Activated T-cell treated with anti-CD3 and anti-CD28 coated beads, Interleukin-2, amount 50 U/mL, for 24 hours (primary cell): ENCODE measurements at regions not wholly inside any gene's neighbourhood (a gene's known extent, or its start where the extent isn't known, plus 50 kb on each side); places are given as distances from the start of the nearest gene placed in this dataset.
"Not testable (repeated sequence)": the region's sequence is repeated elsewhere in the genome, so short reads cannot be mapped to it uniquely, and the experiment has no call there.

Experiments
- DNase-seq: peaks from one replicate; pipeline ENCODE4 v3.0.0-alpha.2; 2020
- H3K27ac Mint-ChIP-seq: 2 replicates; pipeline ENCODE4 v1.8.0; 2020; ENCODE audit warnings: mild to moderate bottlenecking, mixed read lengths
- H3K27me3 Mint-ChIP-seq: 2 replicates; pipeline ENCODE4 v1.8.0; 2020; ENCODE audit warnings: mixed read lengths
- H3K36me3 Mint-ChIP-seq: 2 replicates; pipeline ENCODE4 v1.8.0; 2020; ENCODE audit warnings: low read depth, mixed read lengths
- H3K4me1 Mint-ChIP-seq: 2 replicates; pipeline ENCODE4 v1.8.0; 2020; ENCODE audit warnings: low read depth, mixed read lengths
- H3K4me3 Mint-ChIP-seq: 2 replicates; pipeline ENCODE4 v1.8.0; 2020; ENCODE audit warnings: mild to moderate bottlenecking, moderate library complexity, mixed read lengths
- H3K9me3 Mint-ChIP-seq: 2 replicates; pipeline ENCODE4 v1.8.0; 2020; ENCODE audit warnings: mixed read lengths

- no peak for DNase-seq
- Mint-ChIP-seq H3K27me3 (no peaks in the 10 kb centered on the region), H3K36me3 (no peaks in the 10 kb centered on the region), H3K4me3 (no peak overlapping the region), H3K4me1 (no peaks in the 10 kb centered on the region), H3K27ac (no peak overlapping the region), H3K9me3 (no peaks in the 10 kb centered on the region)
Measured at GRCh38 chr3:98691897-98692296, 71.2 kb upstream of the ST3GAL6 start.

GRCh38 chr3:98692787-98693473, 70.2 kb upstream of the ST3GAL6 start:
- H3K4me3 Mint-ChIP-seq = no peak overlapping the region
- H3K27me3 Mint-ChIP-seq = no peaks in the 10 kb centered on the region
- DNase-seq = no peak
- H3K36me3 Mint-ChIP-seq = no peaks in the 10 kb centered on the region
- H3K4me1 Mint-ChIP-seq = no peaks in the 10 kb centered on the region
- no peaks in the 10 kb centered on the region for H3K9me3 Mint-ChIP-seq
- H3K27ac Mint-ChIP-seq = no peak overlapping the region

- H3K9me3 Mint-ChIP-seq = no peaks in the 10 kb centered on the region
- H3K27ac Mint-ChIP-seq = no peak overlapping the region
- H3K27me3 Mint-ChIP-seq = no peaks in the 10 kb centered on the region
- no peaks in the 10 kb centered on the region for H3K4me1 Mint-ChIP-seq
- H3K4me3 Mint-ChIP-seq = no peak overlapping the region
- DNase-seq = no peak
- no peaks in the 10 kb centered on the region for H3K36me3 Mint-ChIP-seq
Measured at GRCh38 chr3:98695796-98696195, 67.3 kb upstream of the ST3GAL6 start.

GRCh38 chr3:98696296-98696695, 66.8 kb upstream of the ST3GAL6 start:
- not testable (repeated sequence) for DNase-seq, H3K4me3 Mint-ChIP-seq, H3K9me3 Mint-ChIP-seq, H3K27me3 Mint-ChIP-seq, H3K4me1 Mint-ChIP-seq, H3K27ac Mint-ChIP-seq, H3K36me3 Mint-ChIP-seq

- Mint-ChIP-seq H3K4me1 (no peaks in the 10 kb centered on the region), H3K36me3 (no peaks in the 10 kb centered on the region), H3K4me3 (no peak overlapping the region), H3K9me3 (no peaks in the 10 kb centered on the region), H3K27me3 (no peaks in the 10 kb centered on the region), H3K27ac (no peak overlapping the region)
- no peak for DNase-seq
Measured at GRCh38 chr3:98697225-98697624, 65.9 kb upstream of the ST3GAL6 start.

- DNase-seq = no peak
- Mint-ChIP-seq H3K4me1 (no peaks in the 10 kb centered on the region), H3K27me3 (no peaks in the 10 kb centered on the region), H3K27ac (no peak overlapping the region), H3K4me3 (no peak overlapping the region), H3K9me3 (no peaks in the 10 kb centered on the region), H3K36me3 (no peaks in the 10 kb centered on the region)
Measured at GRCh38 chr3:98699132-98699531, 64.0 kb upstream of the ST3GAL6 start.

GRCh38 chr3:98701071-98701675, 62.0 kb upstream of the ST3GAL6 start:
- no peak for DNase-seq
- Mint-ChIP-seq H3K9me3 (no peaks in the 10 kb centered on the region), H3K27me3 (no peaks in the 10 kb centered on the region), H3K4me3 (no peak overlapping the region), H3K36me3 (no peaks in the 10 kb centered on the region), H3K27ac (no peak overlapping the region), H3K4me1 (no peaks in the 10 kb centered on the region)

GRCh38 chr3:98702166-98702565, 61.0 kb upstream of the ST3GAL6 start:
- Mint-ChIP-seq H3K9me3 (no peaks in the 10 kb centered on the region), H3K27me3 (no peaks in the 10 kb centered on the region), H3K36me3 (no peaks in the 10 kb centered on the region), H3K4me1 (no peaks in the 10 kb centered on the region), H3K4me3 (no peak overlapping the region), H3K27ac (no peak overlapping the region)
- no peak for DNase-seq

GRCh38 chr3:98705212-98705611, 57.9 kb upstream of the ST3GAL6 start:
- no peaks in the 10 kb centered on the region for H3K4me1 Mint-ChIP-seq
- no peak overlapping the region for H3K27ac Mint-ChIP-seq
- H3K36me3 Mint-ChIP-seq = no peaks in the 10 kb centered on the region
- no peak for DNase-seq
- no peak overlapping the region for H3K4me3 Mint-ChIP-seq
- no peaks in the 10 kb centered on the region for H3K9me3 Mint-ChIP-seq
- no peaks in the 10 kb centered on the region for H3K27me3 Mint-ChIP-seq

- H3K4me3 Mint-ChIP-seq = no peak overlapping the region
- no peaks in the 10 kb centered on the region for H3K4me1 Mint-ChIP-seq
- no peak for DNase-seq
- H3K27me3 Mint-ChIP-seq = no peaks in the 10 kb centered on the region
- H3K27ac Mint-ChIP-seq = no peak overlapping the region
- H3K36me3 Mint-ChIP-seq = no peaks in the 10 kb centered on the region
- H3K9me3 Mint-ChIP-seq = no peaks in the 10 kb centered on the region
Measured at GRCh38 chr3:98705694-98706093, 57.4 kb upstream of the ST3GAL6 start.

- not testable (repeated sequence) for H3K27ac Mint-ChIP-seq, DNase-seq, H3K36me3 Mint-ChIP-seq, H3K9me3 Mint-ChIP-seq, H3K4me3 Mint-ChIP-seq, H3K4me1 Mint-ChIP-seq, H3K27me3 Mint-ChIP-seq
Measured at GRCh38 chr3:98708681-98709080, 54.5 kb upstream of the ST3GAL6 start.

- H3K4me3 Mint-ChIP-seq = no peak overlapping the region
- no peaks in the 10 kb centered on the region for H3K36me3 Mint-ChIP-seq
- DNase-seq = no peak
- peaks cover 3% of the 10 kb centered on the region for H3K27me3 Mint-ChIP-seq
- no peak overlapping the region for H3K27ac Mint-ChIP-seq
- H3K9me3 Mint-ChIP-seq = no peaks in the 10 kb centered on the region
- no peaks in the 10 kb centered on the region for H3K4me1 Mint-ChIP-seq
Measured at GRCh38 chr3:98709441-98709840, 53.7 kb upstream of the ST3GAL6 start.

GRCh38 chr3:98710067-98710659, 53.0 kb upstream of the ST3GAL6 start:
- Mint-ChIP-seq H3K4me3 (no peak overlapping the region), H3K4me1 (no peaks in the 10 kb centered on the region), H3K9me3 (no peaks in the 10 kb centered on the region), H3K36me3 (no peaks in the 10 kb centered on the region), H3K27ac (no peak overlapping the region), H3K27me3 (peaks cover 3% of the 10 kb centered on the region)
- no peak for DNase-seq

GRCh38 chr3:98711426-98711825, 51.7 kb upstream of the ST3GAL6 start:
- H3K4me1 Mint-ChIP-seq = no peaks in the 10 kb centered on the region
- H3K4me3 Mint-ChIP-seq = no peak overlapping the region
- DNase-seq = no peak
- H3K27ac Mint-ChIP-seq = no peak overlapping the region
- no peaks in the 10 kb centered on the region for H3K9me3 Mint-ChIP-seq
- H3K27me3 Mint-ChIP-seq = peaks cover 3% of the 10 kb centered on the region
- no peaks in the 10 kb centered on the region for H3K36me3 Mint-ChIP-seq

GRCh38 chr3:98712726-98713125, 50.4 kb upstream of the ST3GAL6 start:
- H3K9me3 Mint-ChIP-seq = no peaks in the 10 kb centered on the region
- H3K36me3 Mint-ChIP-seq = no peaks in the 10 kb centered on the region
- no peak overlapping the region for H3K27ac Mint-ChIP-seq
- H3K4me1 Mint-ChIP-seq = no peaks in the 10 kb centered on the region
- no peak for DNase-seq
- H3K27me3 Mint-ChIP-seq = peaks cover 3% of the 10 kb centered on the region
- no peak overlapping the region for H3K4me3 Mint-ChIP-seq
